Fibroblast of skin of left biceps (primary cell): ENCODE measurements at regions not wholly inside any gene's neighbourhood (a gene's known extent, or its start where the extent isn't known, plus 50 kb on each side); places are given as distances from the start of the nearest gene placed in this dataset.
"Not testable (repeated sequence)": the region's sequence is repeated elsewhere in the genome, so short reads cannot be mapped to it uniquely, and the experiment has no call there.

Experiments
- DNase-seq, 2 experiments: peaks; one replicate each; pipeline ENCODE4 v3.0.0-alpha.2; 2013; ENCODE audit warnings: low read depth in 2 of 2

GRCh38 chr3:152621967-152622810 is 212.7 kb upstream of the P2RY1 start:
- DNase-seq = no peak

DNA sequence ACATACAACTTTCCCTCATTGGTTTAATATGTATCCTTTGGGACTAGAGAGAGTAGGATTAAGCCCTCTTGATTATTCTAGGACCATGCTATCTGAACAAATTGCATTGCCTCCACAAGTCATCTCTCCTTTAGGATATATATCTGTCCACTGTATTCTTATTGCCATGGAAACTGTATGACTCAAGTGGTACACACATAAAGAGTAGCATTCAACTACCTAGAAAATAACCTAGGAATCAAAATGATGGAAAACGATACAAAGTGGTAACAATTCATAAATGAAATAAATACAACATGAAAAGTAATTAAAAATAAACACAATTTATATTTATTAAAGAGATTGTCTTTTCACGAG is 212.1 kb upstream of the P2RY1 start:
- no peak for DNase-seq

GRCh38 chr3:152623286-152623911 is 211.5 kb upstream of the P2RY1 start:
- no peak for DNase-seq

DNA sequence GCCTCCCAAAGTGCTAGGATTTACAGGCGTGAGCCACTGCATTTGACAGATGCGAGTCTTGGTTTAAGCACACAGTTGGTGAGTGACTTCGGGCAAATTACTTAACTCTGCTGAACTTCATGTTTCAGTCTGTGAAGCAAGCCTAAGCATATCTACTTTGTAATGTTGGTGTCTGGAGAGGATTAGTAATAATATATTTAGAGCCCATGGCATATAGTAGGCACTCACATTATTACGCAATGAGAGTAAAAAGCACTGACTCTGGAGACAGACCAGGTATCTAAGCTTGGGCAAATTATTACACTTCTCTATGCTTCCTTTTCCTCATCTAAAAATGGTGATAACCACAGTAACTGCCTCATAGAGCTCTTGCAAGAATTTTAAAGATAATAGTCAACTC is 208.7 kb upstream of the P2RY1 start:
- DNase-seq = no peak

DNA sequence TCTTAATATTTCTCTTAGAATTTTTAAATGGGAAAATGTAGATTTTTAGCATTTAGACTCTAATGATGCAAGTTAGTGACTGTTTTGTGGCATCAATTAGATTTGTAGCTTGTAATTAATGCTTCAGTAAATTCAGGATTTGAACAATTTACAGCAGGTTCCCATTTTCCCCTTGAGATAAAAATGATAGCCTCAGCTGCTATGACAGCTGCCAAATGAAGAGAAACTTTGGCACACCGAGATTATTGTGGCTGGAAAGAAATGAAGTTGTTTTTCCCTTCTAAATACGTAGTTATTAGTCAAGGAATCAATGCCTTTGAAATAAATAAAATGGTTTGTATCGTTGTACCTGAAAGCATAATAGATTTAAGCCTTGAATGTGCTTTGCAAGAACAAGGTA is 206.4 kb upstream of the P2RY1 start:
- DNase-seq = no peak

DNA sequence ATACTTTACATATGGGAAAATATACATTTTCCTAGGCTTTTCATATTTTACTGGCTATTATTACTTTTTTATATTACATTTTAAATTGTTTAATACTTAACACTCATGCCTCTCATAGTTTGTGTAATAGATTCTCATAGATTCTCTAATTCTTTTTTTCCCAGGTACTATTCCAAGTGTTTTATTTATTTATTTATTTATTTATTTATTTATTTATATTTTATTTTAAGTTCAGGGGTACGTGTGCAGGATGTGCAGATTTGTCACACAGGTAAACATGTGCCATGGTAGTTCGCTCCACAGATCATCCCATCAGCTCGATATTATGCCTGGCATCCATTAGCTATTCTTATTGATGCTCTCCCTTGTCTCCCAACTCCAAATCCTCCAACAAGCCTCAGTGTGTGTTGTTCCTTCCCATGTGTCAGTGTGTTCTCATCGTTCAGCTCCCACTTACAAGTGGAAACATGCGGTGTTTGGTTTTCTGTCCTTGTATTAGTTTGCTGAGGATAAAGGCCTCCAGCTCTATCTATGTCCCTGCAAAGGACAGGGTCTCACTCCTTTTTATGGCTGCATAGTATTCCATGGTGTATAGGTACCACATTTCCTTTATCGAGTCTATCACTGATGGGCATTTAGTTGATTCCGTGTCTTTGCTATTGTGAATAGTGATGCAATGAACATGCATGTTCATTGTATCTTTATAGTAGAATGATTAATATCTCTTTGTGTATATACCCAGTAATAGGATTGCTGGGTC is 205.4 kb upstream of the P2RY1 start:
- DNase-seq = no peak

- DNase-seq = no peak
These were observed 199.5 kb upstream of the P2RY1 start for GRCh38 chr3:152635389-152635788.

- DNase-seq = no peak
These were observed 198.3 kb upstream of the P2RY1 start for GRCh38 chr3:152636651-152637050.

GRCh38 chr3:152638214-152638613 is 196.7 kb upstream of the P2RY1 start:
- DNase-seq = no peak

- DNase-seq = no peak
These were observed 196.1 kb upstream of the P2RY1 start for GRCh38 chr3:152638707-152639450.

GRCh38 chr3:152641198-152641597 is 193.7 kb upstream of the P2RY1 start:
- no peak for DNase-seq

DNA sequence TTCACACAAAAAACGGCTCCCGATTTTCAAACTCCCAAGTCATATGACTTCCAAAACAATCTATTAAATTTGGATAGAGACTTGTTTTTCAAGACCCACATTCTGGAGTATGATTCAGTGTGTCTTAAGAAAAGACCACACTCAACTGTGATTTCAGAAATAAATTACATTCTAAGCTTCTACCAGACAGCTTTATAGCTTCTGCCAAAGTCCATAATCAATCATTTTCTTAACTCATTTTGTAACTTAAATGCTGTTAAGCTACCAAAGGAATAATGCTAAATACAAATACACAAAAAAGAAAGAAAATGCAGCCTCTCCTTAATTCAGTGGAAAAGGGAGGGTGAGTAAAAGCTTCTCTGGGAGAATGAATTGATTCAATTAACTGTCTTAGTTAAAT is 192.3 kb upstream of the P2RY1 start:
- DNase-seq = no peak

- DNase-seq = no peak
These were observed 190.5 kb upstream of the P2RY1 start for GRCh38 chr3:152644478-152644877.

DNA sequence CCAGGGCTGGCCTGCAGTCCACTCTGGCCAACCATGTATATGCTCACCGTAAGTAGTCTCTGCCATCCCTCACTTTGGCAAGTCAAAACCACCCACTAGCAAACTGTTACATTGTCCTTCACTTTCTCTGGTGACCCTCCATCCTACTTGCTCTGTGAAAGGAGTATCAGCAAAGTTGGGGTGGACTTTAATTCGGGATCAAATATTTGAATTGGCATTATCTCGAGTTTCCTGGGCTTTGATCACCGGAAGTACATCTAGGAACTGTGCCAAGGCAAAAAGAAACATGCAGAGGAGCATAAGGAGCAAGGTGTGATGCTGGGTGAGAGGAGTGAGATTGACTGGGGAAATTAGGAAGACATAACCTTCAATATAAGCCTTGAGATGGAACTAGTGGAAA is 188.9 kb upstream of the P2RY1 start:
- no peak for DNase-seq

GRCh38 chr3:152650177-152650576 is 184.8 kb upstream of the P2RY1 start:
- no peak for DNase-seq

DNA sequence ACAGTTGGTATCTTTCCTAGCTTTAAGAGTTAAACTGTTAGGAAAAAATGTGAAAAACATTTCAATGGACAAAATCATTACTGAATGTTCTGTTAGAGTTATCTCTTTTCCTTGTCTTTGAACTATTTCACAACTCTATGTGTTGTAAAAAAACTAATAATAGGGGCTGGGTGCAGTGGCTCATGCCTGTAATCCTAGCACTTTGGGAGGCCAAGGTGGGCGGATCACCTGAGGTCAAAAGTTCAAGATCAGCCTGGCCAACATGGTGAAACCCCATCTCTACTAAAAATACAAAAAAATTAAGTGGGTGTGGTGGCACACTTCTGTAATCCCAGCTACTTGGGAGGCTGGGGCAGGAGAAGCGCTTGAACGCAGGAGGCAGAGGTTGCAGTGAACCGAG is 184.0 kb upstream of the P2RY1 start:
- not testable (repeated sequence) for DNase-seq

DNA sequence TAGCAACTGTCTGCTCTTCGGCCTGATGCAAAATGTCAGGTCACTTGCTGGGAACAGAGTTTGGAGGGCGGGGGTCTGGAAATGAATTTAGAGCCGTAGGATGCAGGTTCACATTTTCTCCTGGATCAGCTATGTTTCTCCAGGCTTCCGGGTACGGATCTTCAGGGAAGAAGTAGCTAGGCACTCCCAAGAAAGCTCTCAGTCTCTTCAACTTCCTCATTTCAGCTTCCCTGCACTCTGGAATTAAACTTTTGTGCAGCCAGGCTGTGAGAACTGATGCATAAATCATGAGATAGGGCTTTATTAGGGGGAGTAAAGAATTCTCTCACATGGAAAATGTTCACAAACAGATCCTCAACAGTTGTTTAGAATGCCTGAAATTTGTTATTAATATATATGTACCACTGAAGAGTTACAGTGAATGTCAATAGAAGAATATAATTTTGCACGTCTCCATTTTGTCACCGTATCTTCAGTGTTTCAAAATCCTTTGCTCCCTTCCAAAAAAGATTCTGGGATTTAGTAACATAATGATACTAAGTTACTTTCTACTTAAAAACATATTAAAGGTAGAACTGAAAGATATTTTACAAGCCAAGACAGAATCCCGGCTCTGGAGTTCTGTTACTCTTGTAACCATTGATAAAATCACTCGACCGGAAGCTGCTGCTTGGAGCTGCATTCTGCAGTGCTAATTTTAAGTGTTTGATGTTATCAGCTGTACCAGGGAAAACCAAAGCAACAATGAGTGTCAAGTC is 178.5 kb upstream of the P2RY1 start:
- no peak for DNase-seq

- DNase-seq = no peak
These were observed 178.0 kb upstream of the P2RY1 start for GRCh38 chr3:152656972-152657355.

GRCh38 chr3:152658977-152659720 is 175.8 kb upstream of the P2RY1 start:
- no peak for DNase-seq

DNA sequence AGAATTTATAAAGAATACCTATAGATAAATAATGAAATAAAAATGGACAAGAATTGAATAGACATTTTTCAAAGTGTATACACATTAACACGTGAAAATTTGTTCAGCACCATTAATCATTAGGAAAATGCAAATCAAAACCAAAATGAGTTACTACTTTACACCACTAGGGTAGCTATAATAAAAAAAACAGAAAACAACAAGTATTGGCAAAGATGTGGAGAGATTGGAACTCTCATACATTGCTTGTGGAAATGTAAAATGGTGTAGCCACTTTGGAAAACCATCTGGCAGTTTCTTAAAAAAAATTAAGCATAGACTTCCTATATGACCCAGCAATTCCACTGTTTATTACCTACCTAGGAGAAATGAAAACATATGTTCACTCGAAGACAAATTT is 172.8 kb upstream of the P2RY1 start:
- DNase-seq = no peak

DNA sequence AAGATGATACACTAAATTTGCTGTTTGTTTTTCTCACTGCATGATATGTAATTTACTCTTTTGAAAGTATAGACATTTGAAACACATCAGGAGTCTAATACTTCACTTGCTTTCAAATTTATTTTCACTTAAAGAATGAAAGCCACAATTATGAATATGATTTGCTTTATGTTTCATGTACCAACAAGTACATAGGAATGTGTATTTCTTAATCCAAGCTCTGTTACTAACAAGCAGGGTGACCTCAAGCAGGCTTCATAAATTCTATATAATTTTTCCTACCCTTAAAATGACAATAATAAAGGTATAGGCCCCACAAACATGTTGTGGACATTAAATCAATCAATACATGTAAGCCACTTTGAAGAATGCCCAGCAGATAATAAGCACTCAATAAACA is 170.2 kb upstream of the P2RY1 start:
- no peak for DNase-seq
